ENCODE measurements at regions not wholly inside any gene's neighbourhood (a gene's known extent, or its start where the extent isn't known, plus 50 kb on each side); places are given as distances from the start of the nearest gene placed in this dataset.

GRCh38 chr6:167398214-167399050 is 73.5 kb downstream of the TTLL2 start:
- TF ChIP-seq, protein P1, sequence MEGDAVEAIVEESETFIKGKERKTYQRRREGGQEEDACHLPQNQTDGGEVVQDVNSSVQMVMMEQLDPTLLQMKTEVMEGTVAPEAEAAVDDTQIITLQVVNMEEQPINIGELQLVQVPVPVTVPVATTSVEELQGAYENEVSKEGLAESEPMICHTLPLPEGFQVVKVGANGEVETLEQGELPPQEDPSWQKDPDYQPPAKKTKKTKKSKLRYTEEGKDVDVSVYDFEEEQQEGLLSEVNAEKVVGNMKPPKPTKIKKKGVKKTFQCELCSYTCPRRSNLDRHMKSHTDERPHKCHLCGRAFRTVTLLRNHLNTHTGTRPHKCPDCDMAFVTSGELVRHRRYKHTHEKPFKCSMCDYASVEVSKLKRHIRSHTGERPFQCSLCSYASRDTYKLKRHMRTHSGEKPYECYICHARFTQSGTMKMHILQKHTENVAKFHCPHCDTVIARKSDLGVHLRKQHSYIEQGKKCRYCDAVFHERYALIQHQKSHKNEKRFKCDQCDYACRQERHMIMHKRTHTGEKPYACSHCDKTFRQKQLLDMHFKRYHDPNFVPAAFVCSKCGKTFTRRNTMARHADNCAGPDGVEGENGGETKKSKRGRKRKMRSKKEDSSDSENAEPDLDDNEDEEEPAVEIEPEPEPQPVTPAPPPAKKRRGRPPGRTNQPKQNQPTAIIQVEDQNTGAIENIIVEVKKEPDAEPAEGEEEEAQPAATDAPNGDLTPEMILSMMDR (IDR thresholded peaks at IDR 0.05): no peak

DNA sequence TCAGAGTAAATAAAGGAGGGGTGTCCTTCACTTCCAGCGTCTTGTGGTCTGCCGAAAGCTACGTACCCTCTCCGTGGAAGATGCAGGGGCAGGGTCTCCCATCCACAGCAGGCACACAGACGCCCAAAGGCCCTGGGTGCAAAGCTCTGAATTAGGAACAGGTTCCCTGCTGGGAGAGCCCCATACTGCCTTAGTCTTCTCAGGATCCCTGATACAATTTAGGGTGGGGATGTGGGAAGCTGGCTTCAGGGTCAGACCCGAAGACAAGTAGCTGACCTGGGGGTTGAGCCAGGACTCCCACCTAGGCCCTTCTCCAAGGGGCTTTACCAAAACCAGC is 74.1 kb downstream of the TTLL2 start:
- TF ChIP-seq, protein P1 (IDR thresholded peaks at IDR 0.05): no peak

- TF ChIP-seq, protein P1 (IDR thresholded peaks at IDR 0.05): no peak
These were observed 74.7 kb downstream of the TTLL2 start for GRCh38 chr6:167399599-167399998.

DNA sequence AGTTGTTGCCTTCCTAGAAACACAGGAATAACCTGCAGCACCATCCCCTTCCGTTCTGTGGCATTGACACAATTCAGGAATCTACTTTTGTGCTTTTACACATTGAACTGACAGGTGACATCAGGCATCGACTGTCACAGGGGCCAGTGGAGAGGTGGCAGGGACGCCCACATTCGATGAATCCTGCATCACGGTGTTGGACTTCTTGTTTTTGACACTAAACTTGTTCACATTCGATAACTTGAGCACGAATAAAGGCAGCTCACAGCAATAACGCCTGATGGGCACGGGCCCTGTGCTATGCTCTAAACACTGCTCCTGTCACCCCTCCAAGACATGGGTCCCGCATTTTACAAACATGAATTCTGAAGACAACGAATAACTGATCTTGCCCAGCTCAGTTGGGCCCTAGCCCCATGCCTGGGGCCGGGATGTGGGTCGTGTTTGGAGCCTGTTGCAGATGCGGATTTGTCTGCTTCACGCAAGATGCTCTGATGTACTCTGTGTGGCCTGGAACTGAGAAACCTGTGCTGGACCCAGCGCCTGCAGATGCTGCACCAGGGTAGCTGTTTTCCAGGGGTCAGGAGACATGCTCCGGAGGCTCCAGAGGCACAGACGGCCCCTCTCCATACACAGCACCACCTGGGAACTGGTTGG is 75.7 kb downstream of the TTLL2 start:
- TF ChIP-seq, protein P1 (IDR thresholded peaks at IDR 0.05): no peak

- TF ChIP-seq, protein P1 (IDR thresholded peaks at IDR 0.05): no peak
These were observed 76.8 kb downstream of the TTLL2 start for GRCh38 chr6:167401525-167402194.

DNA sequence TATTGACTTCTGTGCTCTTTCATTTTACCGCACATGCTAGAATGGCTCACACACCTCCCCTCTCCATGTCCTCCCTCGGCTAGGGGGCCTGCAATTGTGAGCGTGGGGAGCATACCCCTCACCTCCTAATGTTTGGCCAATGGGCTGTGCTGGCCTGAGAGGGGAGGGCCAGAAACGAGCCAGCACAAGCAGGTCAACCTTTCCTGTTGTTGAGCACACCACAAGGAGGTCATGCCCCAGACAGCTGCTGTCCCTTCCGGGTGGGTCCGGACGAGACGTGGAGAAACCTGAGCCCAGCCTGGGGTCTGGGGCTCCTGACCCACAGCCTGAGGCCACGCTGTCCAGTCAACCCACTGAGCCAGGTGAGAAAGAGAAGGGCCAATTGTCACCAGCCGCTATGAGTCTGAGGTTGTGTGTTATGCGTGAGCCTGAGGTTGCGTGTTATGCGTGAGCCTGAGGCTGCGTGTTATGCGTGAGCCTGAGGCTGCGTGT is 77.4 kb downstream of the TTLL2 start:
- TF ChIP-seq, protein P1 (IDR thresholded peaks at IDR 0.05): no peak

- TF ChIP-seq, protein P1 (IDR thresholded peaks at IDR 0.05): no peak
These were observed 78.5 kb downstream of the TTLL2 start for GRCh38 chr6:167403427-167403826.

Measured in LNCAP (cell line).